HEK293T (cell line): ENCODE measurements at regions not wholly inside any gene's neighbourhood (a gene's known extent, or its start where the extent isn't known, plus 50 kb on each side); places are given as distances from the start of the nearest gene placed in this dataset.

Experiments
- CTCF ChIA-PET: fragments of 350-600 bp; formaldehyde crosslinking; extraction: SDS; loops from one replicate; lab custom pipeline; 2021; ENCODE audit warnings: antibody characterized with exemption, inconsistent platforms; lab: Yijun Ruan, JAX
- POLR2A ChIA-PET: fragments of 350-600 bp; formaldehyde crosslinking; extraction: SDS; loops from one replicate; lab custom pipeline; 2020; ENCODE audit warnings: antibody characterized with exemption, inconsistent platforms; lab: Yijun Ruan, JAX
- DNase-seq: peaks from one replicate; pipeline ENCODE4 v3.0.0; 2012; ENCODE audit warnings: mixed read lengths; ENCODE audit errors: extremely low spot score
- ARNT ChIP-seq: fragments of 450-650 bp; IDR thresholded peaks from 2 replicates; pipeline ENCODE4 v1.6.1; 2017; ENCODE audit warnings: mild to moderate bottlenecking
- BHLHE40 ChIP-seq: fragments of 450-650 bp; IDR thresholded peaks from 2 replicates; pipeline ENCODE4 v1.6.1; 2016; ENCODE audit warnings: mild to moderate bottlenecking, moderate library complexity, borderline replicate concordance
- CTBP1 ChIP-seq: fragments of 450-650 bp; IDR thresholded peaks from 2 replicates; pipeline ENCODE4 v1.6.1; 2016; ENCODE audit warnings: borderline replicate concordance
- ELF4 ChIP-seq: fragments of 450-650 bp; IDR thresholded peaks from 2 replicates; pipeline ENCODE4 v1.6.1; 2017; ENCODE audit warnings: antibody characterized with exemption
- FOXA1 ChIP-seq: fragments of 450-650 bp; IDR thresholded peaks from 2 replicates; pipeline ENCODE4 v1.6.1; 2016; ENCODE audit warnings: mild to moderate bottlenecking
- FOXK2 ChIP-seq: fragments of 450-650 bp; IDR thresholded peaks from 2 replicates; pipeline ENCODE4 v1.6.1; 2016; ENCODE audit warnings: mild to moderate bottlenecking
- FOXM1 ChIP-seq: fragments of 450-650 bp; IDR thresholded peaks from 2 replicates; pipeline ENCODE4 v1.6.1; 2017; ENCODE audit warnings: mild to moderate bottlenecking, borderline replicate concordance
- HDGF ChIP-seq: fragments of 450-650 bp; IDR thresholded peaks from 2 replicates; pipeline ENCODE4 v1.6.1; 2017; ENCODE audit warnings: antibody characterized with exemption, borderline replicate concordance
- L3MBTL2 ChIP-seq: fragments of 450-650 bp; conservative IDR thresholded peaks from 2 replicates; pipeline ENCODE4 v1.6.1; 2016; ENCODE audit warnings: mild to moderate bottlenecking
- LEF1 ChIP-seq: fragments of 450-650 bp; IDR thresholded peaks from 2 replicates; pipeline ENCODE4 v1.6.1; 2017; ENCODE audit warnings: mild to moderate bottlenecking, borderline replicate concordance
- NFRKB ChIP-seq: fragments of 450-650 bp; IDR thresholded peaks from 2 replicates; pipeline ENCODE4 v1.6.1; 2016; ENCODE audit warnings: mild to moderate bottlenecking, moderate library complexity
- SP1 ChIP-seq: fragments of 450-650 bp; IDR thresholded peaks from 2 replicates; pipeline ENCODE4 v1.6.1; 2017
- SUZ12 ChIP-seq: fragments of 450-650 bp; IDR thresholded peaks from 2 replicates; pipeline ENCODE4 v1.6.1; 2016; ENCODE audit warnings: mild to moderate bottlenecking
- TARDBP ChIP-seq: fragments of 450-650 bp; IDR thresholded peaks from 2 replicates; pipeline ENCODE4 v1.6.1; 2016
- ZNF384 ChIP-seq: fragments of 450-650 bp; IDR thresholded peaks from 2 replicates; pipeline ENCODE4 v1.6.1; 2016
- TF ChIP-seq, protein P1 (sequence below): fragments of 450-650 bp; IDR thresholded peaks from 2 replicates; pipeline ENCODE4 v1.6.1; 2016

DNA sequence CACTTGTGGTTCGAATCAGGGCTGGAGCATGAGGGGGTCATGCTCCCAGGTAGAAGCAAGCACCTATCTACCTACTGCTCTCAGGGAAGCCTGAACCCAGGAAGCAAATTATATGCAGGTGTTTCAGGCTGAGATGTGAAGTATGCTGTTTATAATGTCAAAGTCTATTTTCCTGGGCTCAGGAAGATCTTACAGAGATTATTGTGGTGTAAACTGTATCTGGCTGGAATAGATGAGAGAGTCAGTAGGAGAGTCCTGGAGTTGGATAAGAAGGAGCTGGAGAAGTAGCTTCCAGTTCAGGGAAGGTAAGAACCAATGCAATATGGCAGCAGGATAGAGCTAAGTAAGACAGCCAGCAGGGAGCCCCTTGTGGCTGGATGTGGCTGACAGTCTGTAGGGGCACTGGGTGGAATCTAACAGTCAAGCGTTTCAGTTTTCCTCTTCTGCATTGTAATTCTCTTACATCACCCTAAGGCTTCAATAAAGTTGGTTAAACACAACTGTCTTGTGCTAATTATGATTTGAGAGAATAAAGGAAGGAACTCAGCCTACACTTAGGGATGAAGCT is 105.9 kb upstream of the EEPD1 start:
- no peak for TF ChIP-seq FOXK2
- no peak for TF ChIP-seq FOXA1
- TF ChIP-seq L3MBTL2 = no peak
- no peak for TF ChIP-seq HDGF
- TF ChIP-seq TARDBP = no peak
- no peak for TF ChIP-seq SUZ12
- no peak for TF ChIP-seq ZNF384
- no peak for TF ChIP-seq LEF1
- TF ChIP-seq NFRKB = no peak
- TF ChIP-seq, protein P1, sequence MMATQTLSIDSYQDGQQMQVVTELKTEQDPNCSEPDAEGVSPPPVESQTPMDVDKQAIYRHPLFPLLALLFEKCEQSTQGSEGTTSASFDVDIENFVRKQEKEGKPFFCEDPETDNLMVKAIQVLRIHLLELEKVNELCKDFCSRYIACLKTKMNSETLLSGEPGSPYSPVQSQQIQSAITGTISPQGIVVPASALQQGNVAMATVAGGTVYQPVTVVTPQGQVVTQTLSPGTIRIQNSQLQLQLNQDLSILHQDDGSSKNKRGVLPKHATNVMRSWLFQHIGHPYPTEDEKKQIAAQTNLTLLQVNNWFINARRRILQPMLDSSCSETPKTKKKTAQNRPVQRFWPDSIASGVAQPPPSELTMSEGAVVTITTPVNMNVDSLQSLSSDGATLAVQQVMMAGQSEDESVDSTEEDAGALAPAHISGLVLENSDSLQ = no peak
- no peak for TF ChIP-seq CTBP1
- no peak for TF ChIP-seq BHLHE40
- CTCF ChIA-PET = interaction anchor here (0.7 kb wide), 2 partner anchors 271 to 527 kb away, joined by 3 to 4 read pairs; no protein-coding TSS in a partner anchor
- POLR2A ChIA-PET = no interaction called here
- peak; percentile 27 for DNase-seq

DNA sequence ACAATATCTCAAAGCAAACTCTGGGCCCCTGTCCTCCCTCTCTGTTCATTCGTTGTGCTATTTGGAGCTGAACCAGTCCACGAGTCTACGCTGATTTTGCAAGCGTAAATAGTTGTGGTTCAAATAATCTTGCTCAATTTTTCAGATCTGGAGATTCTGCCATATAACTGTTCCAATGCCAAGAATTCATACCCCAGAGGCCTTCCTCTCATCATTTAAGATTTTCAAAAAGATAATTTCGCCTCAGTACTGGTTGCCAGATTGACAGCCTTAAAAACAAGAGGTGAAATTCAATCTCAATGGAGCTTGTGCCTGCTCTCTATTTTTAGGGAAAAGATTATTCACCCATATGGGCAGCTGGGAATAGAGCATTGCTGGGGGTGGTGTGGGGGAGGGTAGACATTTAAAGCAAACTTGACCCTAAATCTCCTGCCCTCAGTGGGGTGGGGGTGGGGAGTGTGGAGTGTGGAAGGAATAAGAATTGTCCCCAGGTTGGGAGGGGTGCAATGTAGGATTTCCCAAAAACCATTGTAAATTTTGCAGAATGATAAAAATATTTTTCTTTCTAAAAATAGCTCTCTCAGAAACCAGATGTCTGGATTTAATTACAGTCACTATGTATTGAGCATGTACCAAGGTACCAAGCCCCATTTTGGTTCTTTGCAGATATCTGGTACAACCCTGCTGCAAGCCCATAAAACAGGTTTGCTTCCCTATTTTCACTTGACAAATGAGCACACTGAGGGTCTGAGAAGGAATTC is 104.7 kb upstream of the EEPD1 start:
- CTCF ChIA-PET = interaction anchor here (0.7 kb wide), 1 partner anchor 28 kb away, joined by 4 read pairs; no protein-coding TSS in a partner anchor

DNA sequence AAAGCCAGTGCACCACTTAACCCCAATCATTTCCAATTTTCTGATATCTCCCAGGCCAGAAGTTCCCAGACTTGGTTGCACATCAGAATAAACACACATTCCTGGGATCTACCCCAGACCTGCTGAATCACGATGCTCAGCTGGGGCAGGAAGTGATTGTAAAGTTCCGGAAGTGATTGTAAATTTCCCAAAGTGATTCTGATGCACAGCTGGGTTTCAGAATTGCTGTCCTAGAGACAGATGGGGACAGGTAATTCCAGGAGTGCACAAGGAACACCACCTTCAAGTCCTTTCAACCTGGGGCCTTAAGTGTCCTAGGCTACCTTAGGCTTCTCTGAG is 104.2 kb upstream of the EEPD1 start:
- ChIA-PET CTCF (no interaction called here), POLR2A (no interaction called here)
- no peak for DNase-seq
- TF ChIP-seq, protein P1 = no peak
- TF ChIP-seq TARDBP = no peak
- no peak for TF ChIP-seq ELF4
- no peak for TF ChIP-seq FOXK2
- no peak for TF ChIP-seq LEF1
- no peak for TF ChIP-seq BHLHE40
- no peak for TF ChIP-seq ARNT
- TF ChIP-seq SP1 = no peak
- no peak for TF ChIP-seq L3MBTL2
- no peak for TF ChIP-seq CTBP1
- TF ChIP-seq SUZ12 = no peak
- TF ChIP-seq ZNF384 = no peak
- TF ChIP-seq FOXM1 = no peak

More for the DNA sequence above, 104.7 kb upstream of the EEPD1 start:
- POLR2A ChIA-PET = no interaction called here
- TF ChIP-seq L3MBTL2 = no peak
- no peak for DNase-seq

DNA sequence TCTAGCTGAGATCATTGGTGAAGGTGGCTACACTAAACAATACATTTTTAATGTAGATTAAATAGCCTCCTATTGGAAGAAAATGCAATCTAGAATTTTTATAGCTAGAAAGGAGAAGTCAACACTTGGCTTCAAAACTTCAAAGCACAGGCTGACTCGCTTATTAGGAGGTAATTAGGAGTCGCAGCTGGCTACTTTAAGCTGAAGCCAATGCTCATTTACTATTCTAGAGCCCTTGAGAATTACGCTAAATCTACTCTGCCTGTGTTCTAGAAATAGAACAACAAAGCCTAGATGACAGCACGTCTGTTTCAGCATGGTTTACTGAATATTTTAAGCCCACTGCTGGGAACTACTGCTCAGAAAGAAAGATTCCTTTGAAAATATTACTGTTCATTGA is 101.6 kb upstream of the EEPD1 start:
- CTCF ChIA-PET = no interaction called here
- TF ChIP-seq SUZ12 (no peak), LEF1 (no peak), NFRKB (no peak), TARDBP (no peak), ZNF384 (no peak), BHLHE40 (no peak), ELF4 (no peak), HDGF (no peak), CTBP1 (no peak), L3MBTL2 (no peak), FOXM1 (no peak), FOXK2 (no peak), SP1 (no peak), FOXA1 (no peak)
- TF ChIP-seq, protein P1 = no peak
- POLR2A ChIA-PET = no interaction called here
- no peak for DNase-seq

DNA sequence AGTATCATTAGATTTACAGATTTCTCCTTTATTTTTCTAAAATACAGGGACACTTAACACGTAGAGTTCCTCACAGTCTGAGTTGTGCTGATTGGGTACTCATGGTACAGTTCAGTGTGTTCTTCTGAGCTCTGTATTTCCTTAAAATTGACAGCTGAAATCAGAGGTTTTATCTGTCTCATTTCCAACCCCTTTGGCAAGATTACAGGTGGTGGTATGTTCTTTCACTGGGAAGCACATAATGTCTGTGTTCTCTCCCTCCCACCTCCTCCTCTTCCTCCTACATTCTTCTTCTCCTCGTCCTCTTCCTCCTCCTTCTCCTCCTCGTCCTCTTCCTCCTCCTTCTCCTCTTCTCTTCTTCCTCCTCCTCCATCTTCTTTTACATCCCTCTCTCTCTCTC is 99.5 kb upstream of the EEPD1 start:
- TF ChIP-seq NFRKB = no peak
- no peak for TF ChIP-seq CTBP1
- no peak for TF ChIP-seq ARNT
- no peak for TF ChIP-seq BHLHE40
- no peak for TF ChIP-seq ZNF384
- no peak for TF ChIP-seq SUZ12
- no peak for TF ChIP-seq FOXM1
- no peak for TF ChIP-seq ELF4
- no peak for TF ChIP-seq TARDBP
- TF ChIP-seq L3MBTL2 = no peak
- TF ChIP-seq FOXK2 = no peak
- no peak for TF ChIP-seq SP1
- no peak for TF ChIP-seq LEF1
- TF ChIP-seq, protein P1 = no peak
- no peak for TF ChIP-seq FOXA1
- TF ChIP-seq HDGF = no peak
- no peak for DNase-seq
- POLR2A ChIA-PET = no interaction called here
- CTCF ChIA-PET = no interaction called here
